Fibroblast of villous mesenchyme (primary cell): ENCODE measurements at regions not wholly inside any gene's neighbourhood (a gene's known extent, or its start where the extent isn't known, plus 50 kb on each side); places are given as distances from the start of the nearest gene placed in this dataset.

Experiments used
- DNase-seq: peaks from one replicate; pipeline ENCODE4 v3.0.0-alpha.2; 2010; ENCODE audit warnings: low read depth
- H3K4me3 ChIP-seq: 2 replicates; pipeline ENCODE4 v1.5.1; 2011; ENCODE audit warnings: low read depth, mild to moderate bottlenecking, low read length
- CTCF ChIP-seq: IDR thresholded peaks from 2 replicates; pipeline ENCODE4 v1.5.1; 2012; ENCODE audit warnings: low read depth, mild to moderate bottlenecking, low read length; ENCODE audit not compliant: insufficient read depth

- no peak for TF ChIP-seq CTCF
- no peak overlapping the region for H3K4me3 ChIP-seq
- no peak for DNase-seq
Measured at GRCh38 chr18:44536619-44537018, 144.1 kb upstream of the SETBP1 start.

- H3K4me3 ChIP-seq, result no peak overlapping the region
- no peak for TF ChIP-seq CTCF
Measured at GRCh38 chr18:44537526-44537925, 143.2 kb upstream of the SETBP1 start.

GRCh38 chr18:44539926-44540325, 140.8 kb upstream of the SETBP1 start:
- DNase-seq, result no peak
- no peak for TF ChIP-seq CTCF
- no peak overlapping the region for H3K4me3 ChIP-seq

More at GRCh38 chr18:44537526-44537925, 143.2 kb upstream of the SETBP1 start:
- peak; percentile 19 for DNase-seq

GRCh38 chr18:44541159-44541558, 139.5 kb upstream of the SETBP1 start:
- no peak overlapping the region for H3K4me3 ChIP-seq
- TF ChIP-seq CTCF, result no peak
- peak; percentile 24 for DNase-seq

- TF ChIP-seq CTCF, result no peak
- H3K4me3 ChIP-seq, result no peak overlapping the region
- DNase-seq, result no peak
Measured at GRCh38 chr18:44541781-44542180, 138.9 kb upstream of the SETBP1 start.

- DNase-seq, result no peak
- no peak for TF ChIP-seq CTCF
- no peak overlapping the region for H3K4me3 ChIP-seq
Measured at GRCh38 chr18:44543387-44543786, 137.3 kb upstream of the SETBP1 start.

- DNase-seq, result no peak
- no peak for TF ChIP-seq CTCF
- H3K4me3 ChIP-seq, result no peak overlapping the region
Measured at GRCh38 chr18:44545359-44545985, 135.2 kb upstream of the SETBP1 start.
